Vagina (tissue), 2 donors: ENCODE measurements at regions not wholly inside any gene's neighbourhood (a gene's known extent, or its start where the extent isn't known, plus 50 kb on each side); places are given as distances from the start of the nearest gene placed in this dataset.

Experiments
- DNase-seq, 2 donors: peaks; one replicate each; pipeline ENCODE4 v3.0.0-alpha.2; 2017; ENCODE audit errors: extremely low spot score in 2 of 2
- H3K27ac ChIP-seq: fragments of 200-600 bp; sonication (generic); one replicate; pipeline ENCODE4 v1.5.1; 2019
- H3K27me3 ChIP-seq: fragments of 200-600 bp; sonication (generic); one replicate; pipeline ENCODE4 v1.5.1; 2019
- H3K36me3 ChIP-seq, 2 donors: fragments of 200-600 bp; sonication (generic); one replicate each; pipeline ENCODE4 v1.5.1; 2017 to 2019
- H3K4me1 ChIP-seq: fragments of 200-600 bp; sonication (generic); one replicate; pipeline ENCODE4 v1.5.1; 2019
- H3K4me3 ChIP-seq, 2 donors: fragments of 200-600 bp; sonication (generic); 1 replicate in 1 of 2; 2 replicates in 1 of 2; pipeline ENCODE4 v1.5.1; 2016 to 2019
- H3K9me3 ChIP-seq: fragments of 200-600 bp; sonication (generic); one replicate; pipeline ENCODE4 v1.5.1; 2019
- CTCF ChIP-seq, 3 experiments: fragments of 450-650 bp in 2 of 3; fragments of 200-600 bp in 1 of 3; sonication (generic) in 1 of 3; IDR thresholded peaks; one replicate each; pipeline ENCODE4 v1.5.1; 2017 to 2019; ENCODE audit warnings: antibody characterized with exemption in 3 of 3, mild to moderate bottlenecking in 2 of 3, moderate library complexity in 2 of 3
- POLR2A ChIP-seq, 2 donors: fragments of 450-650 bp; IDR thresholded peaks; one replicate each; pipeline ENCODE4 v1.6.1; 2017; ENCODE audit warnings: antibody characterized with exemption in 2 of 2, mild to moderate bottlenecking in 2 of 2, moderate library complexity in 2 of 2
- POLR2AphosphoS5 ChIP-seq, 2 donors: sonication (generic); formaldehyde crosslinking; IDR thresholded peaks; one replicate each; pipeline ENCODE4 v1.9.0; 2017; ENCODE audit warnings: antibody characterized with exemption in 2 of 2, mild to moderate bottlenecking in 2 of 2, low read depth in 1 of 2; ENCODE audit not compliant: insufficient read depth in 1 of 2
- intact Hi-C: fragments of 100-400 bp; cut with DNase I; formaldehyde crosslinking; loops from one replicate; pipeline ENCODE4 v1.15.1; 2023

GRCh38 chr20:60808003-60808672 lies 443.9 kb upstream of the CDH4 start:
- Histone ChIP-seq H3K4me1 (no peaks in the 10 kb centered on the region), H3K4me3 (no peak overlapping the region), H3K27ac (no peak overlapping the region), H3K9me3 (no peaks in the 10 kb centered on the region), H3K27me3 (no peaks in the 10 kb centered on the region), H3K36me3 (no peaks in the 10 kb centered on the region)
- TF ChIP-seq POLR2AphosphoS5 (IDR thresholded peaks at IDR 0.05; ENCODE audit: insufficient read depth in 1 of 2, low read depth in 1 of 2) = no peak
- TF ChIP-seq CTCF (IDR thresholded peaks at IDR 0.05) = no peak
- TF ChIP-seq POLR2A (IDR thresholded peaks at IDR 0.05) = no peak
- peak; percentile 52 to 56 for DNase-seq
- intact Hi-C loops = no loop called here

DNA sequence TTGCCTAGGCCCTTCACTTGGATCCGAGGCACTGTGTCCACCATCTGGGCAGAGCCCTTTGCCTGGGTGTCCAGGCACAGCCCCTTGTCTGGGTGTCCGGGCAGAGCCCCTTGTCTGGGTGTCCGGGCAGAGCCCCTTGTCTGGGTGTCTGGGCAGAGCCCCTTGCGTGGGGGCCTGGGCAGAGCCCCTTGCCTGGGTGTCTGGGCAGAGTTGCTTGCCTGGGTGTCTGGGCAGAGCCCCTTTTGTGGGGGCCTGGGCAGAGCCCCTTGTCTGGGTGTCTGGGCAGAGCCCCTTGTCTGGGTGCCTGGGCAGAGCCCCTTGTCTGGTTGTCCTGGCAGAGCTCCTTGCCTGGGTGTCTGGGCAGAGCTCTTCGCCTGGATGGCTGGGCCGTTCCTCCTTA lies 443.4 kb upstream of the CDH4 start:
- H3K4me3 ChIP-seq = no peak overlapping the region
- no peaks in the 10 kb centered on the region for H3K4me1 ChIP-seq
- H3K27me3 ChIP-seq = no peaks in the 10 kb centered on the region
- no peaks in the 10 kb centered on the region for H3K36me3 ChIP-seq
- intact Hi-C loops = no loop called here
- TF ChIP-seq POLR2AphosphoS5 (IDR thresholded peaks at IDR 0.05; ENCODE audit: insufficient read depth in 1 of 2, low read depth in 1 of 2) (no peak), POLR2A (IDR thresholded peaks at IDR 0.05) (no peak), CTCF (IDR thresholded peaks at IDR 0.05) (no peak)
- H3K27ac ChIP-seq = no peak overlapping the region
- peak in 1 of 2 donors; percentile 64 for DNase-seq
- no peaks in the 10 kb centered on the region for H3K9me3 ChIP-seq

- DNase-seq = no peak
- Histone ChIP-seq H3K4me3 (no peak overlapping the region), H3K27me3 (no peaks in the 10 kb centered on the region), H3K36me3 (no peaks in the 10 kb centered on the region), H3K9me3 (no peaks in the 10 kb centered on the region), H3K27ac (no peak overlapping the region), H3K4me1 (no peaks in the 10 kb centered on the region)
- TF ChIP-seq CTCF (IDR thresholded peaks at IDR 0.05) (no peak), POLR2A (IDR thresholded peaks at IDR 0.05) (no peak), POLR2AphosphoS5 (IDR thresholded peaks at IDR 0.05; ENCODE audit: insufficient read depth in 1 of 2, low read depth in 1 of 2) (no peak)
- intact Hi-C loops = no loop called here
These were observed 441.5 kb upstream of the CDH4 start for GRCh38 chr20:60810561-60810960.

- Histone ChIP-seq H3K27ac (no peak overlapping the region), H3K4me1 (no peaks in the 10 kb centered on the region), H3K9me3 (no peaks in the 10 kb centered on the region), H3K27me3 (no peaks in the 10 kb centered on the region), H3K36me3 (no peaks in the 10 kb centered on the region), H3K4me3 (no peak overlapping the region)
- DNase-seq = peak in 1 of 2 donors; percentile 58
- intact Hi-C loops = no loop called here
- TF ChIP-seq CTCF (IDR thresholded peaks at IDR 0.05) (no peak), POLR2AphosphoS5 (IDR thresholded peaks at IDR 0.05; ENCODE audit: insufficient read depth in 1 of 2, low read depth in 1 of 2) (no peak), POLR2A (IDR thresholded peaks at IDR 0.05) (no peak)
These were observed 439.5 kb upstream of the CDH4 start for GRCh38 chr20:60812561-60812960.

DNA sequence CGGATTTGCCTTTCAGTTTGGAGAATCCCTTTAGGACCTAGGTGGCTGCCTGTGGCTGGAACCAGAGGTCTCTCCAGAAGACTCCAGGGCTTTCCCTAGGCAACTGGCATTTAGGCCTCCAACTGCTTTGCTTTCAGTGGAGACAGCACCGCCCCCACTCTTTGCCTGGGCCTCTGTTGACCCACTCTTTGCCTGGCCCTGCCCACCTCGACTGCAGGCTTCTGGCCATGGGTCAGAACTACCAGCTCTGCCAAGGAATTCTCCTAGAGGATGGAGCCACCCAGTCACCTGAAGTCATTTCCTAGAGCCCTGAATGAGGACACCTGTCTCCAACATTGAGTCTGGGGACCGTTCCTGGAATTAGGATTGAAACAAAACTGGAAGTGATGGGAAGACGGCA lies 439.0 kb upstream of the CDH4 start:
- H3K27me3 ChIP-seq = no peaks in the 10 kb centered on the region
- TF ChIP-seq POLR2AphosphoS5 (IDR thresholded peaks at IDR 0.05; ENCODE audit: insufficient read depth in 1 of 2, low read depth in 1 of 2) = no peak
- no peak for TF ChIP-seq POLR2A (IDR thresholded peaks at IDR 0.05)
- TF ChIP-seq CTCF (IDR thresholded peaks at IDR 0.05) = no peak
- H3K27ac ChIP-seq = no peak overlapping the region
- H3K36me3 ChIP-seq = no peaks in the 10 kb centered on the region
- intact Hi-C loops = no loop called here
- H3K4me1 ChIP-seq = no peaks in the 10 kb centered on the region
- DNase-seq = peak in 1 of 2 donors; percentile 74
- no peak overlapping the region for H3K4me3 ChIP-seq
- no peaks in the 10 kb centered on the region for H3K9me3 ChIP-seq
